ENCODE measurements at regions not wholly inside any gene's neighbourhood (a gene's known extent, or its start where the extent isn't known, plus 50 kb on each side); places are given as distances from the start of the nearest gene placed in this dataset.

- Histone ChIP-seq H3K4me3 (ENCODE audit: low read depth, low read length) (no peak overlapping the region), H3K9me3 (ENCODE audit: control insufficient read depth, insufficient read depth, low read length) (no peaks in the 10 kb centered on the region), H3K27ac (ENCODE audit: low read depth, low read length) (no peak overlapping the region), H3K27me3 (ENCODE audit: control insufficient read depth, insufficient read depth, low read length) (no peaks in the 10 kb centered on the region)
- ChIA-PET CTCF (no interaction called here), POLR2A (interaction anchor here (0.5 kb wide), 1 partner anchor 68 kb away, joined by 3 read pairs; no protein-coding TSS in a partner anchor)
- TF ChIP-seq CTCF (IDR thresholded peaks at IDR 0.05; ENCODE audit: low read depth, low read length) = no peak
- DNase-seq (ENCODE audit: low read depth, low spot score) = no peak
Observed at GRCh38 chr10:3523309-3524050, 261.5 kb downstream of the KLF6 start.

GRCh38 chr10:3516923-3517255, 268.1 kb downstream of the KLF6 start:
- H3K4me3 ChIP-seq (ENCODE audit: low read depth, low read length) = no peak overlapping the region
- no peak for DNase-seq (ENCODE audit: low read depth, low spot score)
- H3K9me3 ChIP-seq (ENCODE audit: control insufficient read depth, insufficient read depth, low read length) = peaks cover 6% of the 10 kb centered on the region; the same call in 1 of the 2 replicates
- no peak overlapping the region for H3K27ac ChIP-seq (ENCODE audit: low read depth, low read length)
- TF ChIP-seq CTCF (IDR thresholded peaks at IDR 0.05; ENCODE audit: low read depth, low read length) = no peak
- POLR2A ChIA-PET = no interaction called here
- peaks cover 2% of the 10 kb centered on the region for H3K27me3 ChIP-seq (ENCODE audit: control insufficient read depth, insufficient read depth, low read length)
- CTCF ChIA-PET = no interaction called here

GRCh38 chr10:3516234-3516922, 268.6 kb downstream of the KLF6 start:
- ChIA-PET CTCF (no interaction called here), POLR2A (no interaction called here)
- no peak overlapping the region for H3K4me3 ChIP-seq (ENCODE audit: low read depth, low read length)
- H3K27me3 ChIP-seq (ENCODE audit: control insufficient read depth, insufficient read depth, low read length) = peaks cover 2% of the 10 kb centered on the region
- peaks cover 6% of the 10 kb centered on the region; the same call in 1 of the 2 replicates for H3K9me3 ChIP-seq (ENCODE audit: control insufficient read depth, insufficient read depth, low read length)
- TF ChIP-seq CTCF (IDR thresholded peaks at IDR 0.05; ENCODE audit: low read depth, low read length) = no peak
- no peak for DNase-seq (ENCODE audit: low read depth, low spot score)
- H3K27ac ChIP-seq (ENCODE audit: low read depth, low read length) = no peak overlapping the region

GRCh38 chr10:3514691-3515090, 270.3 kb downstream of the KLF6 start:
- DNase-seq (ENCODE audit: low read depth, low spot score) = no peak
- H3K4me3 ChIP-seq (ENCODE audit: low read depth, low read length) = no peak overlapping the region
- TF ChIP-seq CTCF (IDR thresholded peaks at IDR 0.05; ENCODE audit: low read depth, low read length) = no peak
- CTCF ChIA-PET = no interaction called here
- no peak overlapping the region for H3K27ac ChIP-seq (ENCODE audit: low read depth, low read length)
- POLR2A ChIA-PET = interaction anchor here (0.7 kb wide), 1 partner anchor 361 kb away, joined by 3 read pairs; no protein-coding TSS in a partner anchor
- peaks cover 6% of the 10 kb centered on the region for H3K9me3 ChIP-seq (ENCODE audit: control insufficient read depth, insufficient read depth, low read length)
- H3K27me3 ChIP-seq (ENCODE audit: control insufficient read depth, insufficient read depth, low read length) = peaks cover 2% of the 10 kb centered on the region

- H3K4me3 ChIP-seq (ENCODE audit: low read depth, low read length) = no peak overlapping the region
- ChIA-PET CTCF (interaction anchor here (0.6 to 0.7 kb wide), 2 partner anchors 798 to 1234 kb away, joined by 4 to 6 read pairs; no protein-coding TSS in a partner anchor), POLR2A (interaction anchor here (0.7 kb wide), 1 partner anchor 343 kb away, joined by 8 read pairs; no protein-coding TSS in a partner anchor)
- no peak for DNase-seq (ENCODE audit: low read depth, low spot score)
- H3K9me3 ChIP-seq (ENCODE audit: control insufficient read depth, insufficient read depth, low read length) = peaks cover 11% of the 10 kb centered on the region
- H3K27ac ChIP-seq (ENCODE audit: low read depth, low read length) = no peak overlapping the region
- no peak for TF ChIP-seq CTCF (IDR thresholded peaks at IDR 0.05; ENCODE audit: low read depth, low read length)
- H3K27me3 ChIP-seq (ENCODE audit: control insufficient read depth, insufficient read depth, low read length) = peaks cover 2% of the 10 kb centered on the region
Observed at GRCh38 chr10:3512263-3512662, 272.7 kb downstream of the KLF6 start.

All from AG04450 (cell line).